B cell (primary cell): ENCODE measurements at regions not wholly inside any gene's neighbourhood (a gene's known extent, or its start where the extent isn't known, plus 50 kb on each side); places are given as distances from the start of the nearest gene placed in this dataset.

Experiments used
- ATAC-seq: fragments of 200-7000 bp; cut with Tn5 transposase; one replicate; pipeline ENCODE4 v1.10.0; 2021; ENCODE audit warnings: low read depth, mild to moderate bottlenecking, moderate number of reproducible peaks, moderate library complexity
- CTCF ChIA-PET: fragments of 350-600 bp; sonication (Branson Sonifier 250); formaldehyde crosslinking; loops from one replicate; lab custom pipeline; 2021; ENCODE audit warnings: antibody characterized with exemption, inconsistent platforms; lab: Charles Lee
- POLR2A ChIA-PET: fragments of 350-600 bp; sonication (Branson Sonifier 250); formaldehyde crosslinking; loops from one replicate; lab custom pipeline; 2021; ENCODE audit warnings: antibody characterized with exemption; lab: Charles Lee
- DNase-seq: peaks from one replicate; pipeline ENCODE4 v3.0.0; 2013
- H2AFZ ChIP-seq: 2 replicates; pipeline ENCODE4 v1.6.1; 2012; ENCODE audit warnings: mild to moderate bottlenecking, low read depth, low read length; ENCODE audit not compliant: insufficient read depth, poor library complexity, severe bottlenecking
- H3K27ac ChIP-seq, 2 donors: 1 replicate in 1 of 2; 2 replicates in 1 of 2; pipeline ENCODE4 v1.5.1; 2012 to 2013; ENCODE audit warnings: low read length in 2 of 2, mild to moderate bottlenecking in 2 of 2, moderate library complexity in 1 of 2
- H3K27me3 ChIP-seq, 4 experiments: fragments of 200-600 bp in 1 of 4; sonication (generic) in 1 of 4; replicated peaks in 1 of 4; 1 replicate in 2 of 4; 2 replicates in 2 of 4; pipeline versions ENCODE4 v1.6.1 to v1.7.0; 2013 to 2016; ENCODE audit warnings: low read length in 3 of 4, mild to moderate bottlenecking in 2 of 4, mixed read lengths in 1 of 4, moderate library complexity in 1 of 4; ENCODE audit not compliant: insufficient read depth in 4 of 4, control insufficient read depth in 3 of 4; ENCODE audit errors: control extremely low read depth in 1 of 4
- H3K36me3 ChIP-seq, 2 experiments: replicated peaks in 1 of 2; 1 replicate in 1 of 2; 2 replicates in 1 of 2; pipeline versions ENCODE4 v1.6.1 to v1.7.1; 2013; ENCODE audit warnings: low read length in 1 of 2; ENCODE audit not compliant: insufficient read depth in 2 of 2, control insufficient read depth in 1 of 2; ENCODE audit errors: control extremely low read depth in 1 of 2, extremely low read depth in 1 of 2
- H3K4me1 ChIP-seq, 2 donors: fragments of 200-600 bp in 1 of 2; sonication (generic) in 1 of 2; 1 replicate in 1 of 2; 2 replicates in 1 of 2; pipeline versions ENCODE4 v1.5.1 to v1.6.1; 2013 to 2017; ENCODE audit warnings: low read length in 2 of 2; ENCODE audit not compliant: control insufficient read depth in 2 of 2, insufficient read depth in 2 of 2
- H3K4me2 ChIP-seq: replicated peaks from 2 replicates; pipeline ENCODE3; 2012; ENCODE audit warnings: mild to moderate bottlenecking, low read depth, low read length; ENCODE audit not compliant: poor library complexity, severe bottlenecking
- H3K4me3 ChIP-seq, 5 experiments: fragments of 200-600 bp in 1 of 5; sonication (generic) in 1 of 5; 1 replicate in 3 of 5; 2 replicates in 2 of 5; pipeline versions ENCODE4 v1.5.1 to v1.7.0; 2011 to 2016; ENCODE audit warnings: low read length in 4 of 5, mild to moderate bottlenecking in 4 of 5, low read depth in 2 of 5, control low read depth in 1 of 5, moderate library complexity in 1 of 5; ENCODE audit not compliant: insufficient read depth in 1 of 5; ENCODE audit errors: control extremely low read depth in 1 of 5, extremely low read depth in 1 of 5
- H3K79me2 ChIP-seq: fragments of 200-600 bp; sonication (generic); one replicate; pipeline ENCODE4 v1.6.0; 2016; ENCODE audit warnings: low read length; ENCODE audit not compliant: control insufficient read depth, insufficient read depth
- H3K9ac ChIP-seq: fragments of 200-600 bp; sonication (generic); 2 replicates; pipeline ENCODE4 v1.6.1; 2017; ENCODE audit warnings: mild to moderate bottlenecking, low read length, moderate library complexity
- H3K9me3 ChIP-seq, 3 donors: one replicate each; pipeline versions ENCODE4 v1.6.1 to v1.7.1; 2013; ENCODE audit warnings: low read length in 2 of 3; ENCODE audit not compliant: control insufficient read depth in 2 of 3, insufficient read depth in 1 of 3; ENCODE audit errors: control extremely low read depth in 1 of 3
- H4K20me1 ChIP-seq: 2 replicates; pipeline ENCODE4 v1.6.0; 2012; ENCODE audit warnings: mild to moderate bottlenecking, low read length; ENCODE audit not compliant: insufficient read depth, control insufficient read depth, poor library complexity, severe bottlenecking
- H3K27ac Mint-ChIP-seq: one replicate; pipeline ENCODE4 v1.8.0; 2021; ENCODE audit warnings: mixed read lengths
- H3K27me3 Mint-ChIP-seq: one replicate; pipeline ENCODE4 v1.8.0; 2021; ENCODE audit warnings: mixed read lengths
- H3K4me1 Mint-ChIP-seq: one replicate; pipeline ENCODE4 v1.8.0; 2021; ENCODE audit warnings: mixed read lengths
- H3K4me3 Mint-ChIP-seq: one replicate; pipeline ENCODE4 v1.8.0; 2021; ENCODE audit warnings: mixed read lengths
- H3K9me3 Mint-ChIP-seq: one replicate; pipeline ENCODE4 v1.8.0; 2022; ENCODE audit warnings: mixed read lengths; ENCODE audit not compliant: insufficient read depth
- CTCF ChIP-seq: fragments of 200-600 bp; IDR thresholded peaks from one replicate; pipeline ENCODE4 v1.8.0; 2022; ENCODE audit warnings: antibody characterized with exemption, mild to moderate bottlenecking
- EZH2 ChIP-seq: IDR thresholded peaks from 2 replicates; pipeline ENCODE4 v1.6.1; 2012; ENCODE audit warnings: borderline replicate concordance, low read depth, mild to moderate bottlenecking, moderate library complexity, low read length; ENCODE audit not compliant: insufficient read depth, poor library complexity, severe bottlenecking
- WGBS: methylation state at CpG from one replicate; pipeline ENCODE4 v1.1.5; 2013; ENCODE audit warnings: missing lambda C conversion rate; ENCODE audit not compliant: insufficient coverage; 5-methylcytosine and 5-hydroxymethylcytosine counted together
- intact Hi-C: fragments of 100-400 bp; cut with micrococcal nuclease; formaldehyde crosslinking; loops from one replicate; pipeline ENCODE4 v1.10.0; 2022

DNA sequence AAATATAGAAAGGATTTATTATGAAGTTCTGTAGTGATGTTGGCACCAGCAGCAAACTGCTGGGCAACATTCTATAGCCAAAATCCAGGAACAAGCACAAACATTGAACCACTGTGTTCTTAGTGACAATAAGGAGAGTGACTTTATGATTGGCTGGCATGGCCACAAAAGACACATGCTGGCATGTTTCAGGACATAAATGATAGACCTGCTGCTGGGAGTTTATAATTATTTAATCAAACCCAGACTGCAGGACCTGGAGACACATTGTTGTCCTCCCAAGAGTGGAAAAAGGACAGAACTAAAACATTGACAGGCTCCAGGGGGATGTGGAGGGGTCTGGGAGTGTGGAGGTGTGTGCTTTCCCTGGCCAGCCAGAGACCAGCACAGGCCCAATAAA, 255.3 kb upstream of the LRTM1 start:
- Mint-ChIP-seq H3K9me3 (no peaks in the 10 kb centered on the region), H3K4me1 (no peaks in the 10 kb centered on the region), H3K27me3 (peaks cover 4% of the 10 kb centered on the region), H3K4me3 (no peak overlapping the region), H3K27ac (no peak overlapping the region)
- Histone ChIP-seq H3K9ac (no peak overlapping the region), H3K36me3 (no peaks in the 10 kb centered on the region), H3K4me1 (no peaks in the 10 kb centered on the region), H3K9me3 (no peaks in the 10 kb centered on the region), H3K27ac (no peak overlapping the region), H3K4me3 (no peak overlapping the region), H3K27me3 (no peaks in the 10 kb centered on the region), H2AFZ (no peak overlapping the region), H4K20me1 (no peaks in the 10 kb centered on the region), H3K79me2 (no peaks in the 10 kb centered on the region), H3K4me2 (no peak overlapping the region)
- no peak for DNase-seq
- intact Hi-C loops, result no loop called here
- ChIA-PET CTCF (no interaction called here), POLR2A (no interaction called here)
- ATAC-seq, result no peak
- no peak for TF ChIP-seq CTCF
- TF ChIP-seq EZH2, result no peak

- H3K36me3 ChIP-seq, result no peaks in the 10 kb centered on the region
- intact Hi-C loops, result no loop called here
- H3K9me3 Mint-ChIP-seq, result no peaks in the 10 kb centered on the region
- no peak overlapping the region for H3K4me3 ChIP-seq
- no peaks in the 10 kb centered on the region for H4K20me1 ChIP-seq
- ATAC-seq (no peak), DNase-seq (peak; percentile 8)
- H3K27me3 ChIP-seq, result no peaks in the 10 kb centered on the region
- TF ChIP-seq CTCF, result peak; percentile 78
- no peak for TF ChIP-seq EZH2
- no peak overlapping the region for H3K4me2 ChIP-seq
- no peaks in the 10 kb centered on the region for H3K4me1 Mint-ChIP-seq
- no peak overlapping the region for H2AFZ ChIP-seq
- no peaks in the 10 kb centered on the region for H3K4me1 ChIP-seq
- ChIA-PET POLR2A (no interaction called here), CTCF (interaction anchor here (1.2 to 1.3 kb wide), 2 partner anchors 9 to 1242 kb away, joined by 3 read pairs; no protein-coding TSS in a partner anchor)
- WGBS, result no CpG with 5 or more reads among the region's 6 CpGs
- no peaks in the 10 kb centered on the region for H3K79me2 ChIP-seq
- no peak overlapping the region for H3K27ac Mint-ChIP-seq
- H3K4me3 Mint-ChIP-seq, result no peak overlapping the region
- peaks cover 4% of the 10 kb centered on the region for H3K27me3 Mint-ChIP-seq
- H3K27ac ChIP-seq, result no peak overlapping the region
- H3K9ac ChIP-seq, result no peak overlapping the region
- H3K9me3 ChIP-seq, result no peaks in the 10 kb centered on the region
Measured at GRCh38 chr3:55180936-55181535, 253.2 kb upstream of the LRTM1 start.
